Left lung (tissue), 4 donors: ENCODE measurements at regions not wholly inside any gene's neighbourhood (a gene's known extent, or its start where the extent isn't known, plus 50 kb on each side); places are given as distances from the start of the nearest gene placed in this dataset.

ENCODE experiments used
- ATAC-seq: fragments of 200-7000 bp; cut with Tn5 transposase; one replicate; pipeline ENCODE4 v1.9.1; 2020; ENCODE audit warnings: moderate library complexity
- DNase-seq, 4 donors: peaks; one replicate each; pipeline ENCODE4 v3.0.0-alpha.2; 2013 to 2020
- H3K27ac ChIP-seq, 2 donors: fragments of 200-600 bp; sonication (generic) in 1 of 2; one replicate each; pipeline versions ENCODE4 v1.5.0 to v1.8.0; 2020 to 2021
- H3K27me3 ChIP-seq, 2 donors: fragments of 200-600 bp; sonication (generic) in 1 of 2; one replicate each; pipeline versions ENCODE4 v1.5.0 to v1.8.0; 2020 to 2021
- H3K36me3 ChIP-seq, 2 donors: fragments of 200-600 bp; sonication (generic) in 1 of 2; one replicate each; pipeline versions ENCODE4 v1.5.0 to v1.8.0; 2020 to 2021
- H3K4me1 ChIP-seq, 2 donors: fragments of 200-600 bp; one replicate each; pipeline ENCODE4 v1.8.0; 2021
- H3K4me3 ChIP-seq, 2 donors: fragments of 200-600 bp; sonication (generic) in 1 of 2; one replicate each; pipeline versions ENCODE4 v1.5.0 to v1.8.0; 2020 to 2021; ENCODE audit warnings: mild to moderate bottlenecking in 1 of 2
- H3K9me3 ChIP-seq, 2 donors: fragments of 200-600 bp; sonication (generic) in 1 of 2; one replicate each; pipeline versions ENCODE4 v1.5.0 to v1.8.0; 2020 to 2021
- intact Hi-C, 2 donors: fragments of 100-400 bp; cut with DNase I; formaldehyde crosslinking; loops; one replicate each; pipeline versions ENCODE4 v1.11.2 to v1.14.2; 2022
- TF ChIP-seq, protein P1 (sequence below), 2 donors: fragments of 200-600 bp; sonication (generic) in 1 of 2; IDR thresholded peaks; one replicate each; pipeline versions ENCODE4 v1.5.0 to v1.8.0; 2021; ENCODE audit warnings: antibody characterized with exemption in 2 of 2
- donor health status: DM: no; HTN: yes; CAD: no.
- donor health status: DM: no; HTN: no; CAD: no.

DNA sequence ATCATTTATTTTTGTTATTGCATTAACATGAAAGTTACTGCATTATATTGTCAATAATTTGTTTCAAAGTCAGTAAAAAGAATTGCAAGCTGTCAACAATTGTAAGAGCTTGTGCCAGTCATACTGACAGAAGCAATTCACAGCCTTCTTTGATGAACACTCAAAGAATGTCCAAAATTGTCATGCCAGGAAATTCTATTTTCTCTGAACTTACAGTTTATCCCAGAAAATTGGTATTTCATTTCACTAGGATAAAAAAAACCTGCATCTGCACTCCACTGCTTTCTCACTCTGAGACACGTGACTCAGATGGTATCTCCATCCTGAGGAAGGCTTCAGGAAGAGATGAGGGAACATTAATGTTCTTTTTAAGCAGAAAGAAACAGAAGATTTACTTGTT, 332.6 kb upstream of the CCDC54 start:
- Histone ChIP-seq H3K4me1 (no peaks in the 10 kb centered on the region), H3K36me3 (no peaks in the 10 kb centered on the region), H3K9me3 (peaks cover 0 to 15% of the 10 kb centered on the region in 2 donors), H3K27me3 (no peaks in the 10 kb centered on the region), H3K27ac (no peak overlapping the region), H3K4me3 (no peak overlapping the region)
- intact Hi-C loops = no loop called here
- TF ChIP-seq, protein P1, sequence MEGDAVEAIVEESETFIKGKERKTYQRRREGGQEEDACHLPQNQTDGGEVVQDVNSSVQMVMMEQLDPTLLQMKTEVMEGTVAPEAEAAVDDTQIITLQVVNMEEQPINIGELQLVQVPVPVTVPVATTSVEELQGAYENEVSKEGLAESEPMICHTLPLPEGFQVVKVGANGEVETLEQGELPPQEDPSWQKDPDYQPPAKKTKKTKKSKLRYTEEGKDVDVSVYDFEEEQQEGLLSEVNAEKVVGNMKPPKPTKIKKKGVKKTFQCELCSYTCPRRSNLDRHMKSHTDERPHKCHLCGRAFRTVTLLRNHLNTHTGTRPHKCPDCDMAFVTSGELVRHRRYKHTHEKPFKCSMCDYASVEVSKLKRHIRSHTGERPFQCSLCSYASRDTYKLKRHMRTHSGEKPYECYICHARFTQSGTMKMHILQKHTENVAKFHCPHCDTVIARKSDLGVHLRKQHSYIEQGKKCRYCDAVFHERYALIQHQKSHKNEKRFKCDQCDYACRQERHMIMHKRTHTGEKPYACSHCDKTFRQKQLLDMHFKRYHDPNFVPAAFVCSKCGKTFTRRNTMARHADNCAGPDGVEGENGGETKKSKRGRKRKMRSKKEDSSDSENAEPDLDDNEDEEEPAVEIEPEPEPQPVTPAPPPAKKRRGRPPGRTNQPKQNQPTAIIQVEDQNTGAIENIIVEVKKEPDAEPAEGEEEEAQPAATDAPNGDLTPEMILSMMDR (IDR thresholded peaks at IDR 0.05) = no peak
- ATAC-seq = no peak
- no peak for DNase-seq

DNA sequence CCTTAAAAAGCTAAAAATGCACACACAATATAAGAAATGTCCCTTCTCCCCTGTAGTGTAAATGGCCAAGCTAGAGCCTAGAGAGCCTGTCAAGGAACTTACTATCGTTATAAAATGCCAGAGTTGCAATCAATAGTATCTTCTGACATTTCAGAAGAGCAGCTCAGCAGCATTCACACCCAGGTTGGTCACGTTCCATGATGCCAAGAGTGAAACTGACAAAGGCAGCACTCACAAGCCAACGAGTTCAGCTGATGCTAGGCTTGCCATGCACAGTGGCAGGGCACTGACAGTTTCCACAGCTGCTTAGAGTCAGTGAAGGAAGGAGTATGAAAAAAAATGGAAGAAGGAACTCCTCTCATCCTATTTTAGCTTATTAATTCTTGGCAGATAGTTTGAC, 331.4 kb upstream of the CCDC54 start:
- Histone ChIP-seq H3K9me3 (peaks cover 0 to 7% of the 10 kb centered on the region in 2 donors), H3K27ac (no peak overlapping the region), H3K4me3 (no peak overlapping the region), H3K27me3 (no peaks in the 10 kb centered on the region), H3K36me3 (no peaks in the 10 kb centered on the region), H3K4me1 (no peaks in the 10 kb centered on the region)
- ATAC-seq (no peak), DNase-seq (no peak)
- TF ChIP-seq, protein P1 (IDR thresholded peaks at IDR 0.05) = no peak
- intact Hi-C loops = no loop called here

DNA sequence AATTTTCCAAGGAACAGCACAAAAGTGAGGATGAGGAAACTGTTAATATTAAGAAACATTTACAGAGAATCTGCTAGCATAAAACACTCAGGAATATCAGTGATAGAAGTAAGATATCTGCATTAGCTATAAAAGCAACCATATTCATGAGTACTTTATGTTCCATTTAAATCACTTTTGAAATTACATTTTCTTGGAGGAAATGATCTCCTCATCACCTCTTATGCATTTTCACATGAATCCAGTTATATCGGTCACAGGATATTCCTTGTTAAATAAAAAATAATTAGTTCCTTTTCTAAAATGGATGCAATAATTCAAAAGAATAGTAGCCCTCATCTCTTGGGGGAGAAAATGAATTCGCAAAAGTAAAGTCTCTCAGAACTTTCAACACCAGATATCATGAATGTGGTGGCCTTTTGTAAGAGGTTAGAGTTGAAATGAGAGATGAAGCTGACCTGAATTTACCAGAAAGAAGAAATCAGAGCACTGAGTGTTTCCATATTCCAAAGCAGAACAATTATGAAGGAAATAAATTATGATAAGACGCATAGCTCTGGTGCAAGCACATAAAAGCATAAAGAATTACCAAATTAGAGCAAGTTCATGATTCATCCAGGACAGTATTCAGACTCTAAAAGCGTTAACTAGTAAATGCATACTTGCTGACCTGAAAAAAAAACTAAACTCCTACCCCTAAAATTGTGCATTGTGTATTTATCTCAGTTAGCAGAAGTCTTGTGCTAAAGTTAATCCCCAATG, 321.9 kb upstream of the CCDC54 start:
- H3K4me3 ChIP-seq = no peak overlapping the region
- H3K4me1 ChIP-seq = no peaks in the 10 kb centered on the region
- H3K36me3 ChIP-seq = no peaks in the 10 kb centered on the region
- DNase-seq (no peak), ATAC-seq (no peak)
- no peaks in the 10 kb centered on the region for H3K9me3 ChIP-seq
- no peak overlapping the region for H3K27ac ChIP-seq
- intact Hi-C loops = no loop called here
- no peaks in the 10 kb centered on the region for H3K27me3 ChIP-seq
- TF ChIP-seq, protein P1 (IDR thresholded peaks at IDR 0.05) = no peak

DNA sequence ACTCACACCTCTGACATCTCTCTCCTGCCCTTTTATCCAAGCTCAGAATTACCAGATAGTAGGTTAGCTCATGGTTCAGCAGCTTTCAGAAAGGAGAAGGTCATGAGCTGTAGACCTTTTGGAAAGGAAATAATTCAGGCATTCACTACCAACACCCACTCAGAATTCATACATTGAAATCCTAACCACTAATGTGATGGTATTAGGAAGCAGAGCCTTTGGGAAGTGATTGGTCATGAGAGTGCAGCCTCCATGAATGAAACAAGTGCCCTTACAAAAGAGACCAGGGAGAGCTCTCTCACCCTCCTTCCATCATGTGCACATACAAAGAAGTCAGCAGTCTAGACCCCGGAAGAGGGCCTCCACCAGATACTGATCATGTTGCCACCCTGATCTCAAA, 315.8 kb upstream of the CCDC54 start:
- H3K4me1 ChIP-seq = no peaks in the 10 kb centered on the region
- DNase-seq (no peak), ATAC-seq (no peak)
- H3K27me3 ChIP-seq = no peaks in the 10 kb centered on the region
- no peak overlapping the region for H3K27ac ChIP-seq
- H3K9me3 ChIP-seq = no peaks in the 10 kb centered on the region
- TF ChIP-seq, protein P1 (IDR thresholded peaks at IDR 0.05) = no peak
- H3K36me3 ChIP-seq = no peaks in the 10 kb centered on the region
- no peak overlapping the region for H3K4me3 ChIP-seq
- intact Hi-C loops = no loop called here

DNA sequence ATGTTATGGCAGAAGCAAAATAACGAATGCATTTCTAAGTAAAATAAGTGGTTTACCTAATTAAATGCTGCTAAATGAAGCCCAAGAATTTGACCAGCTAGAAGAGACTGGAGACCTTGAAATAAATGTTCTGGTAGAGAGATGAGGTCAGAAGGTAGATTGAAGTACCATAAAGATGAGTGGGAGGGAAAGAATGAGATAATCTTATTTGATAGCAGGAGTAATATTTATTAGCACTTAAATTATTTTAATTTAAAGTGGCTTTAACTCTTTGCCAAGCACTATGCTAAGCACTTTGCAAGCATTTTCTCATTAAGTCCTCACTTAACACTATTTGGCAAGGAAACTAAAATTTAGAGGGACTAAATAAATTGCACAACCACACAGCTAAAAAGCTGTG, 314.9 kb upstream of the CCDC54 start:
- Histone ChIP-seq H3K9me3 (no peaks in the 10 kb centered on the region), H3K4me3 (no peak overlapping the region), H3K27me3 (no peaks in the 10 kb centered on the region), H3K4me1 (no peaks in the 10 kb centered on the region), H3K36me3 (no peaks in the 10 kb centered on the region), H3K27ac (no peak overlapping the region)
- TF ChIP-seq, protein P1 (IDR thresholded peaks at IDR 0.05) = no peak
- intact Hi-C loops = no loop called here
- ATAC-seq = no peak
- DNase-seq = no peak
